ENCODE measurements at regions not wholly inside any gene's neighbourhood (a gene's known extent, or its start where the extent isn't known, plus 50 kb on each side); places are given as distances from the start of the nearest gene placed in this dataset.

- intact Hi-C loops (cut with DNase I) = no loop called here
- no peak overlapping the region for H3K27ac ChIP-seq (replicated peaks in 1 of 4)
- 100% methylated on average over 1 of the region's 1 CpG for WGBS
Measured at GRCh38 chr2:67783026-67783425, 279.8 kb downstream of the C1D start.

GRCh38 chr2:67790622-67791021, 272.2 kb downstream of the C1D start:
- DNase-seq (ENCODE audit: extremely low spot score) = no peak
- Histone ChIP-seq H3K4me1 (no peaks in the 10 kb centered on the region), H3K4me3 (no peak overlapping the region), H3K36me3 (no peaks in the 10 kb centered on the region), H3K27me3 (no peaks in the 10 kb centered on the region), H3K27ac (replicated peaks in 1 of 4) (no peak overlapping the region), H3K9me3 (no peaks in the 10 kb centered on the region)
- no peak for TF ChIP-seq POLR2A (IDR thresholded peaks at IDR 0.05; ENCODE audit: low read depth)
- no peak for TF ChIP-seq POLR2AphosphoS5 (IDR thresholded peaks at IDR 0.05)
- TF ChIP-seq EP300 (IDR thresholded peaks at IDR 0.05) = no peak
- no peak for TF ChIP-seq CTCF (IDR thresholded peaks at IDR 0.05)
- intact Hi-C loops (cut with DNase I) = no loop called here
- WGBS = 93% methylated on average over 2 of the region's 2 CpGs

More at GRCh38 chr2:67783026-67783425, 279.8 kb downstream of the C1D start:
- no peak for TF ChIP-seq EP300 (IDR thresholded peaks at IDR 0.05)
- TF ChIP-seq POLR2A (IDR thresholded peaks at IDR 0.05; ENCODE audit: low read depth) = no peak
- TF ChIP-seq POLR2AphosphoS5 (IDR thresholded peaks at IDR 0.05) = no peak
- TF ChIP-seq CTCF (IDR thresholded peaks at IDR 0.05) = no peak
- H3K36me3 ChIP-seq = no peaks in the 10 kb centered on the region
- DNase-seq (ENCODE audit: extremely low spot score) = no peak
- no peaks in the 10 kb centered on the region for H3K9me3 ChIP-seq
- peaks cover 0 to 13% (median 5%) of the 10 kb centered on the region in 4 donors for H3K4me1 ChIP-seq
- no peaks in the 10 kb centered on the region for H3K27me3 ChIP-seq
- no peak overlapping the region for H3K4me3 ChIP-seq

GRCh38 chr2:67792191-67792590, 270.6 kb downstream of the C1D start:
- DNase-seq (ENCODE audit: extremely low spot score) = no peak
- TF ChIP-seq EP300 (IDR thresholded peaks at IDR 0.05) = no peak
- TF ChIP-seq CTCF (IDR thresholded peaks at IDR 0.05) = no peak
- no peak for TF ChIP-seq POLR2AphosphoS5 (IDR thresholded peaks at IDR 0.05)
- TF ChIP-seq POLR2A (IDR thresholded peaks at IDR 0.05; ENCODE audit: low read depth) = no peak
- H3K9me3 ChIP-seq = no peaks in the 10 kb centered on the region
- no peaks in the 10 kb centered on the region for H3K27me3 ChIP-seq
- intact Hi-C loops (cut with DNase I) = no loop called here
- H3K4me1 ChIP-seq = peaks cover 0 to 1% (median 0%) of the 10 kb centered on the region in 4 donors
- 70% methylated on average over 4 of the region's 4 CpGs for WGBS
- no peaks in the 10 kb centered on the region for H3K36me3 ChIP-seq
- H3K27ac ChIP-seq (replicated peaks in 1 of 4) = no peak overlapping the region
- no peak overlapping the region for H3K4me3 ChIP-seq

- no peak for DNase-seq (ENCODE audit: extremely low spot score)
- 88% methylated on average over 8 of the region's 8 CpGs for WGBS
- H3K4me1 ChIP-seq = peaks cover 0 to 6% (median 4%) of the 10 kb centered on the region in 4 donors
- no peaks in the 10 kb centered on the region for H3K36me3 ChIP-seq
- intact Hi-C loops (cut with DNase I) = no loop called here
- H3K27me3 ChIP-seq = no peaks in the 10 kb centered on the region
- H3K4me3 ChIP-seq = no peak overlapping the region
- no peak overlapping the region for H3K27ac ChIP-seq (replicated peaks in 1 of 4)
- H3K9me3 ChIP-seq = no peaks in the 10 kb centered on the region
- TF ChIP-seq EP300 (IDR thresholded peaks at IDR 0.05) = no peak
- no peak for TF ChIP-seq POLR2A (IDR thresholded peaks at IDR 0.05; ENCODE audit: low read depth)
- no peak for TF ChIP-seq POLR2AphosphoS5 (IDR thresholded peaks at IDR 0.05)
- TF ChIP-seq CTCF (IDR thresholded peaks at IDR 0.05) = no peak
Measured at GRCh38 chr2:67792681-67793091, 270.1 kb downstream of the C1D start.
